IPS-11a (cell line): ENCODE measurements at regions not wholly inside any gene's neighbourhood (a gene's known extent, or its start where the extent isn't known, plus 50 kb on each side); places are given as distances from the start of the nearest gene placed in this dataset.
"Not testable (repeated sequence)": the region's sequence is repeated elsewhere in the genome, so short reads cannot be mapped to it uniquely, and the experiment has no call there.

Experiments
- H3K4me3 ChIP-seq: one replicate; pipeline ENCODE4 v1.5.1; 2013; ENCODE audit warnings: low read depth, low read length, control low read depth

GRCh38 chr3:106336619-106337018, 467.8 kb upstream of the CBLB start:
- no peak overlapping the region for H3K4me3 ChIP-seq

DNA sequence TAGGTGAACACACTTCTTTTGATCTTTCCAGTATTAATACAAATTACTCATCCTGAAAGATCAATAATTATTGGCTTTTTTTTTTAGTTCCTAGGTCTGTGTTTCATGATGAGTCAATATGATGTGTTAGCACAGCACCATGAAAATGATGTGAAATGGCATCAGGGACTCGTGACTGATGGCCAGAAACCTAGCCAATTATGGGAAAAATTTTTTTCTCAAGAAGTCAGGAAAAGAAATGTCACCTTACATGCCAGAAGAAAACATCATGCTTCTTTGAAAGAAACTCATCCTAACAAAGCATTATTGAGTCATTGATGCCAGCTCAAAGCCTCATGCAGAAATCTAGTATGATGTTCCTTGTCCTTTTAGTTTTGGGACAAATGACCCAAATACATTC, 468.3 kb upstream of the CBLB start:
- no peak overlapping the region for H3K4me3 ChIP-seq

GRCh38 chr3:106338582-106339214, 469.9 kb upstream of the CBLB start:
- H3K4me3 ChIP-seq, result no peak overlapping the region

DNA sequence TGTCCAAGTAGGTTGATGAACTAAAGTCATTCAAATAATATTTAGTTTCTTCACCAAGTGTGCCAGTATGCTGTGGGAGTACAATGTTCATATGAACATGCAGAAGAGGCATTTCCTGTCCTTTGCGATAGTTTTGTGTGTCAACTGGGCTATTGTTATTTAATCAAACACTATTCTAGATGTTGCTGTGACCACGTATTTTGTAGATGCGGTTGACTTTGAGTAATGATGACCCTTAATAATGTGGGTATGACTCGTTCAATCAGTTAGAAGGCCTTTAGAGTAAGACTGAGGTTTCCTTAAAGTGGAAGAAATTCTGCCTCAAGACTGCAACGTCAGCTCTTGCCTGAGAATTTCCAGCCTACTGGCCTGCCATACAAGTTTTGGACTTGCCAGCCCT, 470.7 kb upstream of the CBLB start:
- H3K4me3 ChIP-seq, result no peak overlapping the region

- no peak overlapping the region for H3K4me3 ChIP-seq
These were observed 472.3 kb upstream of the CBLB start for GRCh38 chr3:106341087-106341486.

- H3K4me3 ChIP-seq, result no peak overlapping the region
These were observed 472.9 kb upstream of the CBLB start for GRCh38 chr3:106341586-106342162.

DNA sequence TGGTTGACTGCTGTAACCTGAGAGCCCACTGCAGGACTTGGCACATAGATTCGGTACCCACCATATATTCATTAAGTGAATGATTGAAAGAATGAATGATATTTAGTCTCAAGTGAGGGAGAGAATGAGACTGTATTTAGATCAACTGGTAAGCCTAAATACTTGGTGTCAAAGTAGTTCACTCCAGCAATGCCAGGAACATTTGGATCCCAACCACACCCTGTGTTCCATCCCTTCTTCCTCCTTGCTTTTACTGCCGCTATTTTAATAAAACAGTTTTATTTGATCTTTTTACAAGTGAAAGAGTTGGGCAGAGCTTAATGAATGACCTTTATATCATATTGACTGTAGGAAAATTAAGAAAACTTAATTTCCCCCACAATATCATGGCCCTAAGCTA, 473.6 kb upstream of the CBLB start:
- H3K4me3 ChIP-seq, result no peak overlapping the region

GRCh38 chr3:106343811-106344210, 475.0 kb upstream of the CBLB start:
- H3K4me3 ChIP-seq, result no peak overlapping the region

DNA sequence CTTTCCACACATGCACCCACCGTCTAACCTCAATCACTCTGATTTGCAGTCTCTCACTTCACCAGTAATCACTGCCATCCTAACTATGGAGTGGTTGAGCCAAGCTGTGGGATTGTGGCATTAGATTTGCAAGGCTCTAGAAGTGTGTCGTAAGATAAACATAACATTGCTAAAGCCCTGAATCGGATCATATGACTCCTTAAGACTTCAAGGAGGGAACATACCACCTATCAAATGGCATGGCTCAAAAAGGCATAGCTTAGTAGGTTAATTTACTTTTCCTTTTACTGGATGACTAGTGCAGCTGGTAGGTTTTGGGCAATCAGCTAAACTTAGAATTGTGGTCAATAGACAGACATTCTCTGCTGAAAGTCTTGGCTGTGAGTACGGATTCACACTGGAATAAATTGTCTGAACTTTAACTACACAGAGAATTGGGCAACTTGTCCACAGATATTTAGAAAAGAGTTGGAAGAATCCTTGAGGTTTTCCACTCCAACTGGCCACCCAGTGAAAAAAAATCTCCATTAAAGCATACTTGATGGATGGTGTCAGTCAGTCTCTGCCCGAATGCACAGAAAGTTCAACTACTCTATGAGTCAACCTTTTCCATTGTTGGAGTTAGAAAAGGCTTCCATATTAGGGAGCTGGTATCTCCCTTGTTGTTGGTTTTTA, 476.7 kb upstream of the CBLB start:
- H3K4me3 ChIP-seq, result no peak overlapping the region

DNA sequence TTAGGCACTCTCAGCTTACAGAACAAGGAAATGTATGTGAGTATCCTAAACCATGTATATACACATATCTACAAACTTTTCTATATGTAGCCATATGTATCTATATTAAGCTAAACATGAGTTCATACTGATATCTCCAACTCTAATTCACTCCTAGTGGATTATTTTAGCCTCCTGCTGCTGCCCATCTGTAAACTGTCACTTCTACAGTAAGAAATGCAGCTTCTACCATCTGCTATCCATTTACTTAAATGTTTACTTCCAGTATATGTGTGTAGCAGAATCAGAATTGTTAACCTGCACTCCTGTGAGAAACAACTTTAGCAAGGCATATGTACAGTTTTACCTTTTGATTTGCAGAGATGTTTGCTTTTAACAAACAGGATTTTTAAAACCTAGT, 478.5 kb upstream of the CBLB start:
- H3K4me3 ChIP-seq, result no peak overlapping the region

- no peak overlapping the region for H3K4me3 ChIP-seq
These were observed 479.4 kb upstream of the CBLB start for GRCh38 chr3:106348139-106348690.

- H3K4me3 ChIP-seq, result no peak overlapping the region
These were observed 480.5 kb upstream of the CBLB start for GRCh38 chr3:106349191-106349881.

- no peak overlapping the region for H3K4me3 ChIP-seq
These were observed 487.1 kb upstream of the CBLB start for GRCh38 chr3:106355873-106356272.

DNA sequence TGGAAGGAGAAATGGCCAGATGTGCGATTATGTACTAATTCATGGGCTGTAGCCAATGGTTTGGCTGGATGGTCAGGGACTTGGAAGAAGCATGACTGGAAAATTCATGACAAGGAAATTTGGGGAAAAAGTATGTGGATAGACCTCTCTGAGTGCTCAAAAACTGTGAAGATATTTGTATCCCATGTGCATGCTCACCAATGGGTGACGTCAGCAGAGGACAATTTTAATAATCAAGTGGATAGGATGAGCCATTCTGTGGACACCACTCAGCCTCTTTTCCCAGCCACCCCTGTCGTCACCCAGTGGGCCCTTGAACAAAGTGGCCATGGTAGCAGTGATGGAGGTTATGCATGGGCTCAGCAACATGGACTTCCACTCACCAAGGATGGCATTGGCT, 490.9 kb upstream of the CBLB start:
- H3K4me3 ChIP-seq, result no peak overlapping the region

GRCh38 chr3:106360901-106361300, 492.1 kb upstream of the CBLB start:
- not testable (repeated sequence) for H3K4me3 ChIP-seq

DNA sequence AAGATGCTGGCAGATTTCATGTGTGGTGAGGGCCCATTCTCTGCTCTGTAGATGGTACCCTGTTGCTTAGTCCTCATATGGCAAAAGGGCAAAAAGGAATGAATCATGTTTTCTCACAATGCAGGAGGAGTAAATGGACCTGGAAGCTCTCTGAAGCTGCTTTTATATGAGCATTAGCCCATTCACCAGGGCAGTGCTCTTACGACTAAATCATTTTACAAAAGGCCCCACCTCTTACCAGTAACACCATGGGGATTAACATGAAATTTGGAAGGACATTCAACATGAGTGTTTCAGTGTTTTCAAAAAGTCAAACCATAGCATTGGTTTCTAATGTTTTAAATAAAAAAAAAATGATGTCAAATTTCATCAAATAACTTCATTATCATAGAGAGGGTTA, 495.7 kb upstream of the CBLB start:
- H3K4me3 ChIP-seq, result no peak overlapping the region

- H3K4me3 ChIP-seq, result no peak overlapping the region
These were observed 496.4 kb upstream of the CBLB start for GRCh38 chr3:106365061-106365691.

DNA sequence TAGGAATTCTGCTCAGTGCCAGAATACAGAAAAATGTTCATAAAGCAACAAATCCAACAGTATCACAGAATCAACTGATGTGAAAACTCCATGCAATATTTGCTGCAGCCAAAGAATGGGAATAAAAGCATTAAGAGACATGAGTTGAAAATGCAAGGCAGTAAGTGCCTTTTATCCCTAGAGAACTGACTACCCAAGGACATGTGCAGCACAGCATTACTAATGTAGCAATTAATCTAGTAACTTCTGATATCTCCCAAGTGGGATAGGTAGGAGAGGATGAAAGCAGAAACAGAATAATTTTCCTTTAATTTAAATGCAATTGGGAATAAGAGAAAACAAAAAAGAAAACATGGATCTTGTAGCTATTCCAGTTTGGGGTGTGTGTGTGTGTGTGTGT, 497.5 kb upstream of the CBLB start:
- H3K4me3 ChIP-seq, result no peak overlapping the region

GRCh38 chr3:106367496-106367895, 498.7 kb upstream of the CBLB start:
- H3K4me3 ChIP-seq, result no peak overlapping the region

DNA sequence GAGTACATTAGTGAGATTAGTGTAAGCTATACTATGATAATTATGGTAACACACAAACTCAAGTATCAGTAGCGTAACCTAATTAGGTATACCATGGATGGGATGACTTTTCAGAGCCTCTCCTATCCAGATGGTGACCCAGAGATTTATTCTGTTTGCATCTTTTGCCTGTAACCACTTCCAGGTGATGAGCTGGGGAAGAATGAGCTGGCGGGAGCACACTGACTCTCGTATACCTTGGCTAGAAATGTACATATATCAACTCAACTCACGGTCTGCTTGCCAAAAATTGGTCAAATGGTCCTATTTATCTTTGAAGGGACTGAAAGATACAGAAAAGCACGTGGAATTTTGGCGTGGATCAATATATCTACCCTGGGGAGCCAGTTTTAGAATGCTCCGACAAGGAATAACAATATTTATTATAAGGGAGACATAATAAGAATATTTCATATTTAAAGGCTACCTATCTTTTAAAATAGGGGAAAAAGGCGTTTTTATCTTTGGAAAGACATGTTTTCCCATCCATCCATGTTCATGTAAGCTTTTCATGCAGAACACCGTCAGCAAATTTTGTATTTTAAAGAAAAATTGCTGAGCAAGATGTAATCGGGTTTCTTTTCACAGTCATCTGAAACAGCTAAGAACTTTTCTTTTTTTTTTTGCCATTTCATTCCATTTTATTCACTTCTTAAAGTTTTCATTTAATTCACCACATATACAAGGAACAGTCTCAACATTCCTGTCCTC, 502.6 kb upstream of the CBLB start:
- no peak overlapping the region for H3K4me3 ChIP-seq
